SK-N-SH treated with all-trans-retinoic acid at 6 μM for 48 hours (cell line): ENCODE measurements at regions not wholly inside any gene's neighbourhood (a gene's known extent, or its start where the extent isn't known, plus 50 kb on each side); places are given as distances from the start of the nearest gene placed in this dataset.

Source experiments
- ATAC-seq: fragments of 200-7000 bp; cut with Tn5 transposase; 3 replicates; pipeline ENCODE4 v1.9.1; 2020; ENCODE audit warnings: mild to moderate bottlenecking, moderate library complexity
- ARNTL ChIP-seq: fragments of 450-650 bp; formaldehyde crosslinking; IDR thresholded peaks from 2 replicates; pipeline ENCODE4 v1.5.0; 2020; ENCODE audit warnings: low read depth, mild to moderate bottlenecking, moderate library complexity, borderline replicate concordance
- BACH2 ChIP-seq: fragments of 250-450 bp; sonication (Bioruptor Pico); IDR thresholded peaks from 2 replicates; pipeline ENCODE4 v1.9.0; 2021; ENCODE audit warnings: mild to moderate bottlenecking, borderline replicate concordance
- CSDC2 ChIP-seq: fragments of 250-450 bp; sonication (Bioruptor Pico); IDR thresholded peaks from 2 replicates; pipeline ENCODE4 v1.5.0; 2020; ENCODE audit warnings: mild to moderate bottlenecking, moderate library complexity
- ESRRG ChIP-seq: fragments of 250-450 bp; sonication (Bioruptor Pico); IDR thresholded peaks from 2 replicates; pipeline ENCODE4 v1.6.1; 2021; ENCODE audit warnings: mild to moderate bottlenecking
- GLIS3 ChIP-seq: fragments of 250-450 bp; sonication (Bioruptor Pico); IDR thresholded peaks from 2 replicates; pipeline ENCODE4 v1.5.0; 2020; ENCODE audit warnings: mild to moderate bottlenecking, moderate library complexity
- ISL1 ChIP-seq: fragments of 250-450 bp; sonication (Bioruptor Pico); IDR thresholded peaks from 2 replicates; pipeline ENCODE4 v2.1.2; 2022; ENCODE audit warnings: mild to moderate bottlenecking, moderate library complexity
- OSR1 ChIP-seq: fragments of 250-450 bp; sonication (Bioruptor Pico); IDR thresholded peaks from 2 replicates; pipeline ENCODE4 v1.8.0; 2022; ENCODE audit warnings: moderate library complexity, mild to moderate bottlenecking, inconsistent platforms
- TCF4 ChIP-seq: fragments of 250-450 bp; sonication (Bioruptor Pico); IDR thresholded peaks from 2 replicates; pipeline ENCODE4 v1.8.0; 2021; ENCODE audit warnings: mild to moderate bottlenecking, moderate library complexity, borderline replicate concordance
- TOX ChIP-seq: fragments of 250-450 bp; sonication (Bioruptor Pico); IDR thresholded peaks from 2 replicates; pipeline ENCODE4 v1.8.0; 2021; ENCODE audit warnings: mild to moderate bottlenecking, moderate library complexity, borderline replicate concordance
- ZFP3 ChIP-seq: fragments of 250-450 bp; sonication (Bioruptor Pico); IDR thresholded peaks from 2 replicates; pipeline ENCODE4 v1.5.0; 2020; ENCODE audit warnings: mild to moderate bottlenecking, moderate library complexity
- ZFP30 ChIP-seq: fragments of 450-650 bp; formaldehyde crosslinking; IDR thresholded peaks from 2 replicates; pipeline ENCODE4 v1.5.0; 2022; ENCODE audit warnings: mild to moderate bottlenecking, moderate library complexity
- ZNF70 ChIP-seq: fragments of 450-650 bp; formaldehyde crosslinking; IDR thresholded peaks from 2 replicates; pipeline ENCODE4 v1.5.0; 2020; ENCODE audit warnings: mild to moderate bottlenecking, moderate library complexity
- ZNF8 ChIP-seq: fragments of 450-650 bp; formaldehyde crosslinking; IDR thresholded peaks from 2 replicates; pipeline ENCODE4 v1.5.0; 2020; ENCODE audit warnings: mild to moderate bottlenecking, moderate library complexity
- TF ChIP-seq, protein P1 (sequence below): fragments of 250-450 bp; sonication (Bioruptor Pico); IDR thresholded peaks from 2 replicates; pipeline ENCODE4 v1.8.0; 2021; ENCODE audit warnings: low read depth, mild to moderate bottlenecking, moderate library complexity, borderline replicate concordance
- TF ChIP-seq, protein P2 (sequence below): fragments of 250-450 bp; sonication (Bioruptor Pico); IDR thresholded peaks from 2 replicates; pipeline ENCODE4 v1.8.0; 2020; ENCODE audit warnings: mild to moderate bottlenecking, moderate library complexity, borderline replicate concordance
- TF ChIP-seq, protein P3 (sequence below): fragments of 250-450 bp; sonication (Bioruptor Pico); IDR thresholded peaks from 2 replicates; pipeline ENCODE4 v1.5.1; 2021; ENCODE audit warnings: mild to moderate bottlenecking, moderate library complexity

DNA sequence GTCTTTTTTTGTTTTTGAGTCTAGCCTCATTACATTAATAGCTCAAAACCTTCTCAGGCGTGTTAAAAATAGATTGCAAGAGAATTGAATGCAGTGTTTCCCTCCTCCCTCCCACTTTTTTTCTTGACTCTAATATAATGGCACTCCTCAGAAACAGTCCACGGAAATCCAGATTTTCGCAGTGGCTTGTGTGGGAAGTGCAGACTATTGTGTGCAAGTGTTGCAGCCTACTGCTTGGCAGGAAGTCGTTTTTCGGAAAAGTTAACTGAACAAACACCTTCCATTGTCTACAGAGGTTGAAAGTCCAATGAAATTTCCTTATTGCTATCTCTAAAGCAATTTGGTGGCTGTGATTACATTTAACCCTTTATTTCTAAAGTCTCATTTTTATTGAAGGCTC is 147.9 kb upstream of the E2F7 start:
- peak; percentile 70 for ATAC-seq
- TF ChIP-seq, protein P1, sequence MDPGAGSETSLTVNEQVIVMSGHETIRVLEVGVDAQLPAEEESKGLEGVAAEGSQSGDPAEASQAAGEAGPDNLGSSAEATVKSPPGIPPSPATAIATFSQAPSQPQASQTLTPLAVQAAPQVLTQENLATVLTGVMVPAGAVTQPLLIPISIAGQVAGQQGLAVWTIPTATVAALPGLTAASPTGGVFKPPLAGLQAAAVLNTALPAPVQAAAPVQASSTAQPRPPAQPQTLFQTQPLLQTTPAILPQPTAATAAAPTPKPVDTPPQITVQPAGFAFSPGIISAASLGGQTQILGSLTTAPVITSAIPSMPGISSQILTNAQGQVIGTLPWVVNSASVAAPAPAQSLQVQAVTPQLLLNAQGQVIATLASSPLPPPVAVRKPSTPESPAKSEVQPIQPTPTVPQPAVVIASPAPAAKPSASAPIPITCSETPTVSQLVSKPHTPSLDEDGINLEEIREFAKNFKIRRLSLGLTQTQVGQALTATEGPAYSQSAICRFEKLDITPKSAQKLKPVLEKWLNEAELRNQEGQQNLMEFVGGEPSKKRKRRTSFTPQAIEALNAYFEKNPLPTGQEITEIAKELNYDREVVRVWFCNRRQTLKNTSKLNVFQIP (CRISPR knock-in tag), result no peak
- TF ChIP-seq, protein P2, sequence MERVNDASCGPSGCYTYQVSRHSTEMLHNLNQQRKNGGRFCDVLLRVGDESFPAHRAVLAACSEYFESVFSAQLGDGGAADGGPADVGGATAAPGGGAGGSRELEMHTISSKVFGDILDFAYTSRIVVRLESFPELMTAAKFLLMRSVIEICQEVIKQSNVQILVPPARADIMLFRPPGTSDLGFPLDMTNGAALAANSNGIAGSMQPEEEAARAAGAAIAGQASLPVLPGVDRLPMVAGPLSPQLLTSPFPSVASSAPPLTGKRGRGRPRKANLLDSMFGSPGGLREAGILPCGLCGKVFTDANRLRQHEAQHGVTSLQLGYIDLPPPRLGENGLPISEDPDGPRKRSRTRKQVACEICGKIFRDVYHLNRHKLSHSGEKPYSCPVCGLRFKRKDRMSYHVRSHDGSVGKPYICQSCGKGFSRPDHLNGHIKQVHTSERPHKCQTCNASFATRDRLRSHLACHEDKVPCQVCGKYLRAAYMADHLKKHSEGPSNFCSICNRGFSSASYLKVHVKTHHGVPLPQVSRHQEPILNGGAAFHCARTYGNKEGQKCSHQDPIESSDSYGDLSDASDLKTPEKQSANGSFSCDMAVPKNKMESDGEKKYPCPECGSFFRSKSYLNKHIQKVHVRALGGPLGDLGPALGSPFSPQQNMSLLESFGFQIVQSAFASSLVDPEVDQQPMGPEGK (CRISPR knock-in tag), result no peak
- no peak for TF ChIP-seq TCF4
- TF ChIP-seq, protein P3, sequence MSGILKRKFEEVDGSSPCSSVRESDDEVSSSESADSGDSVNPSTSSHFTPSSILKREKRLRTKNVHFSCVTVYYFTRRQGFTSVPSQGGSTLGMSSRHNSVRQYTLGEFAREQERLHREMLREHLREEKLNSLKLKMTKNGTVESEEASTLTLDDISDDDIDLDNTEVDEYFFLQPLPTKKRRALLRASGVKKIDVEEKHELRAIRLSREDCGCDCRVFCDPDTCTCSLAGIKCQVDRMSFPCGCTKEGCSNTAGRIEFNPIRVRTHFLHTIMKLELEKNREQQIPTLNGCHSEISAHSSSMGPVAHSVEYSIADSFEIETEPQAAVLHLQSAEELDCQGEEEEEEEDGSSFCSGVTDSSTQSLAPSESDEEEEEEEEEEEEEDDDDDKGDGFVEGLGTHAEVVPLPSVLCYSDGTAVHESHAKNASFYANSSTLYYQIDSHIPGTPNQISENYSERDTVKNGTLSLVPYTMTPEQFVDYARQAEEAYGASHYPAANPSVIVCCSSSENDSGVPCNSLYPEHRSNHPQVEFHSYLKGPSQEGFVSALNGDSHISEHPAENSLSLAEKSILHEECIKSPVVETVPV, result no peak
- TF ChIP-seq BACH2 (CRISPR knock-in tag), result no peak

DNA sequence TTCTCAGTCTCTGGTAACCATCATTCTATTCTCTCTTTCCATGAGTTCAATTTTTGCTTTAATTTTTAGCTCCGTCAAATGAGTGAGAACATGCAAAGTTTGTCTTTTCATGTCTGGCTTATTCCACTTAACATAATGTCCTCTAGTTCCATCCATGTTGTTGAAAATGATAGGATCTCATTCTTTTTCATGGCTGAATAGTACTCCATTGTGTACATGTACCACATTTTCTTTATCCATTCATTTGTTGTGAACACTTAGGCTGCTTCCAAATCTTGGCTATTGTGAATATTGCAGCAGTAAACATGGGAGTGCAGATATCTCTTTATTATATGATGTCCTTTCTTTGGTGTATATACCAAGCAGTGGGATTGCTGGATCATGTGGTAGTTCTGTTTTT is 145.4 kb upstream of the E2F7 start:
- peak; percentile 95 for TF ChIP-seq ZNF8 (CRISPR knock-in tag)
- TF ChIP-seq, protein P1 (CRISPR knock-in tag), result no peak
- no peak for ATAC-seq

DNA sequence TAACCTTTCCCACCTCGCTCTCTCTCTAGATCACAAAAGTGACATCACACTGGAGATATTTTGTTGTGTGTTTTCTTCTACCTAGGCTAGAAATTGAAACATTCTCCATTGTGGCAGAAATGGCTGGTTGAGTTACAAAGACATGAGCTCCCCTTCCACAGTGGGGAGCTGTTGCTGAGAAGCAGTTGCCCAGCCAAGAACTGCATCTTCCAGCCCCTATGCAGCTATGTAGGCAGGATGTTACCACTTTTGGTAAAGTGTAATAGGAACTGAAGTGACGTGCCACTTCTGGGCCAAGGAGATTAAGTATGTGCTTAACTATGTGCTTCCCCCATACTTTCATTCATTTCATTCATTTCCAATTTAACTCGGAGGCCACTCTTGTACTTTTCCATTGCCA is 138.7 kb upstream of the E2F7 start:
- no peak for TF ChIP-seq ZFP30 (CRISPR knock-in tag)
- TF ChIP-seq ISL1 (CRISPR knock-in tag), result no peak
- no peak for TF ChIP-seq ZFP3 (CRISPR knock-in tag)
- no peak for TF ChIP-seq ZNF8 (CRISPR knock-in tag)
- no peak for TF ChIP-seq CSDC2
- no peak for TF ChIP-seq TCF4
- TF ChIP-seq, protein P3, result no peak
- no peak for TF ChIP-seq ZNF70 (CRISPR knock-in tag)
- TF ChIP-seq ARNTL (CRISPR knock-in tag), result no peak
- no peak for TF ChIP-seq GLIS3 (CRISPR knock-in tag)
- TF ChIP-seq, protein P2 (CRISPR knock-in tag), result no peak
- no peak for TF ChIP-seq TOX (CRISPR knock-in tag)
- TF ChIP-seq, protein P1 (CRISPR knock-in tag), result no peak
- TF ChIP-seq ESRRG (CRISPR knock-in tag), result no peak
- no peak for TF ChIP-seq OSR1 (CRISPR knock-in tag)
- TF ChIP-seq, all 23 proteins: peak for 0
- peak; percentile 30; the same call in 1 of the 3 replicates for ATAC-seq
